ENCODE measurements at regions not wholly inside any gene's neighbourhood (a gene's known extent, or its start where the extent isn't known, plus 50 kb on each side); places are given as distances from the start of the nearest gene placed in this dataset.

- no peak for TF ChIP-seq HOXA9 (CRISPR knock-in tag; IDR thresholded peaks at IDR 0.05; ENCODE audit: borderline replicate concordance)
Observed at GRCh38 chr9:8235489-8235888, 435.9 kb upstream of the DMAC1 start (continued).

GRCh38 chr9:8234316-8234715 lies 434.7 kb upstream of the DMAC1 start:
- FAIRE-seq (no peak), ATAC-seq (no peak), DNase-seq (ENCODE audit: low spot score) (no peak)
- no peak overlapping the region for H3K27ac ChIP-seq (ENCODE audit: extremely low read length, insufficient read depth, low read length)
- H3K27me3 ChIP-seq (ENCODE audit: control insufficient read depth in 1 of 2, insufficient read depth in 2 of 2, low read length in 2 of 2), result no peaks in the 10 kb centered on the region
- no peak overlapping the region for H3K4me2 ChIP-seq (ENCODE audit: low read depth, low read length)
- CTCF ChIA-PET (ENCODE audit: low intra/inter-chr PET ratio, low total read pairs), result no interaction called here
- WGBS (ENCODE audit: low lambda C conversion rate), result 5% methylated on average over 3 of the region's 3 CpGs
- no TSS peak for BruUV-seq (replicated peaks)
- peaks cover 85% of the 10 kb centered on the region for H3K9me3 ChIP-seq (ENCODE audit: low read length)
- POLR2A ChIA-PET, result no interaction called here
- no peak overlapping the region for H3K9ac ChIP-seq (ENCODE audit: insufficient read depth, low read depth, low read length)
- H3K4me1 ChIP-seq (ENCODE audit: insufficient read depth, low read length), result no peaks in the 10 kb centered on the region
- no peak for TF ChIP-seq FOXA3 (CRISPR knock-in tag; IDR thresholded peaks at IDR 0.05)
- TF ChIP-seq, protein P1, sequence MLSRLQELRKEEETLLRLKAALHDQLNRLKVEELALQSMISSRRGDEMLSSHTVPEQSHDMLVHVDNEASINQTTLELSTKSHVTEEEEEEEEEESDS (CRISPR knock-in tag; IDR thresholded peaks at IDR 0.05; ENCODE audit: borderline replicate concordance), result no peak
- TF ChIP-seq SRSF9 (IDR thresholded peaks at IDR 0.05; ENCODE audit: borderline replicate concordance, insufficient read depth, low read depth, low read length, poor library complexity, severe bottlenecking), result no peak
- no peak for TF ChIP-seq UBTF (CRISPR knock-in tag; IDR thresholded peaks at IDR 0.05)
- TF ChIP-seq ZNF362 (CRISPR knock-in tag; IDR thresholded peaks at IDR 0.05; ENCODE audit: borderline replicate concordance), result no peak
- TF ChIP-seq, protein P2, sequence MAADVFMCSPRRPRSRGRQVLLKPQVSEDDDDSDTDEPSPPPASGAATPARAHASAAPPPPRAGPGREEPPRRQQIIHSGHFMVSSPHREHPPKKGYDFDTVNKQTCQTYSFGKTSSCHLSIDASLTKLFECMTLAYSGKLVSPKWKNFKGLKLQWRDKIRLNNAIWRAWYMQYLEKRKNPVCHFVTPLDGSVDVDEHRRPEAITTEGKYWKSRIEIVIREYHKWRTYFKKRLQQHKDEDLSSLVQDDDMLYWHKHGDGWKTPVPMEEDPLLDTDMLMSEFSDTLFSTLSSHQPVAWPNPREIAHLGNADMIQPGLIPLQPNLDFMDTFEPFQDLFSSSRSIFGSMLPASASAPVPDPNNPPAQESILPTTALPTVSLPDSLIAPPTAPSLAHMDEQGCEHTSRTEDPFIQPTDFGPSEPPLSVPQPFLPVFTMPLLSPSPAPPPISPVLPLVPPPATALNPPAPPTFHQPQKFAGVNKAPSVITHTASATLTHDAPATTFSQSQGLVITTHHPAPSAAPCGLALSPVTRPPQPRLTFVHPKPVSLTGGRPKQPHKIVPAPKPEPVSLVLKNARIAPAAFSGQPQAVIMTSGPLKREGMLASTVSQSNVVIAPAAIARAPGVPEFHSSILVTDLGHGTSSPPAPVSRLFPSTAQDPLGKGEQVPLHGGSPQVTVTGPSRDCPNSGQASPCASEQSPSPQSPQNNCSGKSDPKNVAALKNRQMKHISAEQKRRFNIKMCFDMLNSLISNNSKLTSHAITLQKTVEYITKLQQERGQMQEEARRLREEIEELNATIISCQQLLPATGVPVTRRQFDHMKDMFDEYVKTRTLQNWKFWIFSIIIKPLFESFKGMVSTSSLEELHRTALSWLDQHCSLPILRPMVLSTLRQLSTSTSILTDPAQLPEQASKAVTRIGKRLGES (CRISPR knock-in tag; IDR thresholded peaks at IDR 0.05; ENCODE audit: borderline replicate concordance), result no peak
- TF ChIP-seq TOPORS (CRISPR knock-in tag; IDR thresholded peaks at IDR 0.05), result no peak
- TF ChIP-seq ZNF17 (CRISPR knock-in tag; IDR thresholded peaks at IDR 0.05), result no peak
- TF ChIP-seq GATAD1 (CRISPR knock-in tag; IDR thresholded peaks at IDR 0.05), result no peak
- no peak for TF ChIP-seq HNF1B (CRISPR knock-in tag; IDR thresholded peaks at IDR 0.05)
- no peak for TF ChIP-seq FOXK1 (CRISPR knock-in tag; IDR thresholded peaks at IDR 0.05; ENCODE audit: borderline replicate concordance, low read depth)
- no peak overlapping the region for H2AFZ ChIP-seq (ENCODE audit: low read length)
- no peaks in the 10 kb centered on the region for H3K36me3 ChIP-seq (replicated peaks in 1 of 2; ENCODE audit: control insufficient read depth in 1 of 2, insufficient read depth in 2 of 2, low read length in 2 of 2)
- in situ Hi-C loops (cut with HindIII; ENCODE audit: extremely low pct_ligation_motif_present, low pct_unique_long_range_greater_than_20kb) (no loop called here), intact Hi-C loops (cut with micrococcal nuclease; ENCODE audit: unreplicated experiment) (no loop called here)
- no peaks in the 10 kb centered on the region for H4K20me1 ChIP-seq (ENCODE audit: insufficient read depth, low read length)
- no peak overlapping the region for H3K4me3 ChIP-seq (replicated peaks in 1 of 3; ENCODE audit: insufficient read depth in 1 of 3, low read depth in 2 of 3, low read length in 3 of 3)
- H3K79me2 ChIP-seq (ENCODE audit: insufficient read depth, low read length), result no peaks in the 10 kb centered on the region
